GM04504 (cell line): ENCODE measurements at regions not wholly inside any gene's neighbourhood (a gene's known extent, or its start where the extent isn't known, plus 50 kb on each side); places are given as distances from the start of the nearest gene placed in this dataset.
"Not testable (repeated sequence)": the region's sequence is repeated elsewhere in the genome, so short reads cannot be mapped to it uniquely, and the experiment has no call there.

ENCODE experiments used
- DNase-seq: peaks from one replicate; pipeline ENCODE4 v3.0.0-alpha.2; 2012; ENCODE audit warnings: low read depth

- no peak for DNase-seq
These were observed 122.8 kb downstream of the ATPSCKMT start for GRCh38 chr5:10126900-10127299.

GRCh38 chr5:10125116-10125515 is 124.6 kb downstream of the ATPSCKMT start:
- no peak for DNase-seq

GRCh38 chr5:10124287-10124686 is 125.4 kb downstream of the ATPSCKMT start:
- no peak for DNase-seq

GRCh38 chr5:10123254-10123989 is 126.3 kb downstream of the ATPSCKMT start:
- DNase-seq = no peak

GRCh38 chr5:10122076-10122726 is 127.5 kb downstream of the ATPSCKMT start:
- DNase-seq = no peak

- no peak for DNase-seq
These were observed 128.8 kb downstream of the ATPSCKMT start for GRCh38 chr5:10120934-10121333.

- DNase-seq = peak; percentile 44
These were observed 131.5 kb downstream of the ATPSCKMT start for GRCh38 chr5:10118150-10118549.

GRCh38 chr5:10116594-10116993 is 133.1 kb downstream of the ATPSCKMT start:
- no peak for DNase-seq

- no peak for DNase-seq
These were observed 134.0 kb downstream of the ATPSCKMT start for GRCh38 chr5:10115669-10116068.

GRCh38 chr5:10111571-10111970 is 138.1 kb downstream of the ATPSCKMT start:
- DNase-seq = peak; percentile 63

GRCh38 chr5:10110228-10110627 is 139.5 kb downstream of the ATPSCKMT start:
- DNase-seq = no peak

- no peak for DNase-seq
These were observed 140.4 kb downstream of the ATPSCKMT start for GRCh38 chr5:10109299-10109698.

- DNase-seq = peak; percentile 5
These were observed 142.9 kb downstream of the ATPSCKMT start for GRCh38 chr5:10106806-10107205.

GRCh38 chr5:10106285-10106684 is 143.4 kb downstream of the ATPSCKMT start:
- DNase-seq = no peak

- DNase-seq = no peak
These were observed 146.8 kb downstream of the ATPSCKMT start for GRCh38 chr5:10102706-10103497.

- DNase-seq = not testable (repeated sequence)
These were observed 147.5 kb downstream of the ATPSCKMT start for GRCh38 chr5:10102235-10102634.

GRCh38 chr5:10099548-10099947 is 150.1 kb downstream of the ATPSCKMT start:
- no peak for DNase-seq

GRCh38 chr5:10091701-10092100 is 158.0 kb downstream of the ATPSCKMT start:
- no peak for DNase-seq

GRCh38 chr5:10090074-10090473 is 159.6 kb downstream of the ATPSCKMT start:
- DNase-seq = no peak

GRCh38 chr5:10085185-10085584 is 164.5 kb downstream of the ATPSCKMT start:
- DNase-seq = no peak

GRCh38 chr5:10081584-10081983 is 168.1 kb downstream of the ATPSCKMT start:
- DNase-seq = no peak

- peak; percentile 70 for DNase-seq
These were observed 171.7 kb downstream of the ATPSCKMT start for GRCh38 chr5:10077791-10078545.
